Sigmoid colon (tissue), 4 donors: ENCODE measurements at regions not wholly inside any gene's neighbourhood (a gene's known extent, or its start where the extent isn't known, plus 50 kb on each side); places are given as distances from the start of the nearest gene placed in this dataset.

ENCODE experiments used
- CTCF ChIP-seq, 4 experiments: fragments of 450-650 bp in 3 of 4; fragments of 200-600 bp in 1 of 4; IDR thresholded peaks; one replicate each; pipeline ENCODE4 v1.5.1; 2016 to 2019; ENCODE audit warnings: antibody characterized with exemption in 4 of 4, mild to moderate bottlenecking in 3 of 4, moderate library complexity in 2 of 4
- EP300 ChIP-seq, 4 donors: sonication (generic); formaldehyde crosslinking; IDR thresholded peaks; one replicate each; pipeline ENCODE4 v1.6.1; 2017; ENCODE audit warnings: antibody characterized with exemption in 4 of 4
- POLR2AphosphoS5 ChIP-seq, 4 donors: sonication (generic); formaldehyde crosslinking; IDR thresholded peaks; one replicate each; pipeline ENCODE4 v1.6.1; 2017; ENCODE audit warnings: antibody characterized with exemption in 4 of 4

DNA sequence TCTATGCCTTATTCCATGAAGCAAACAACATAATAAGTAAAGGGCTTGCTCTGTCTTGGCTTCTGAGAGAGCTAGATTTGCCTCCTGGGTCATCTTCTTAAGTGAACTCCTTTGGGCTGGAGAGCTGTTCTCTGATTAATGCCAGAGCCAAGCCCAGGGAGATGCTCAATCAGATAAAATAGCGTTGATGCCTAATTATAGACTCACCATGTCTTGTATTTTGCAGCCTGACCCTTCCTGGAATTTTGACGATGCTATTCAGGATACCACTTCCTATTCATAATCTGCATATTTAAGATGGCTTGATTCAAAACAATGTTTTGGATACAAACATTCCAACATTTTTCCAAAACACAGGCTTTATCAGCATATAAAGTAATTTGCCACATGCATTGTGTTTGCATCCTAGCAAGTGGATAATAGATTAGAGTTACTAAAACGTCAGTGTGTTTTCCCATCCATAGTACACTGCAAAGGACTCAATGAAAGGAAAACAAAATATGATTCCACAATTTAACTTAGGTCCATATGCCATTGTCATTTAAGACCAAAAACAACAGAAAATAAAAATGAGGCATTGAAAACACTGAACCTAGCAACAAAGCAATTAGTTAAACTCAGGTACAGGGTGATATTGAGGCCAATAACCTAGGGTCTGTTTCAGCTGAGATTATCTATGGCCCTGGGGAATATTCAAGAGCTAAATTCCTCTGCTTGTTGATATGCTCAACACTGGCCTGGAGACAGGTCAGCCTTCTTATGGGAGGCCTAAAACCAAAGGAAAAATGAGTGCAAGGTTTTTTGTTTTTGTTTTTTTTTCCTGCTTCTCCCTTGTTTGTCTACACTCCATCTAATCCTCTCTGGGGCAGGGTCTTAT is 184.2 kb upstream of the FOXN3 start:
- no peak for TF ChIP-seq CTCF (IDR thresholded peaks at IDR 0.05)
- no peak for TF ChIP-seq EP300 (IDR thresholded peaks at IDR 0.05)
- no peak for TF ChIP-seq POLR2AphosphoS5 (IDR thresholded peaks at IDR 0.05)
